Non-pigmented ciliary epithelial cell (primary cell): ENCODE measurements at regions not wholly inside any gene's neighbourhood (a gene's known extent, or its start where the extent isn't known, plus 50 kb on each side); places are given as distances from the start of the nearest gene placed in this dataset.
"Not testable (repeated sequence)": the region's sequence is repeated elsewhere in the genome, so short reads cannot be mapped to it uniquely, and the experiment has no call there.

Source experiments
- DNase-seq: peaks from one replicate; pipeline ENCODE4 v3.0.0-alpha.2; 2010; ENCODE audit warnings: low read depth

DNA sequence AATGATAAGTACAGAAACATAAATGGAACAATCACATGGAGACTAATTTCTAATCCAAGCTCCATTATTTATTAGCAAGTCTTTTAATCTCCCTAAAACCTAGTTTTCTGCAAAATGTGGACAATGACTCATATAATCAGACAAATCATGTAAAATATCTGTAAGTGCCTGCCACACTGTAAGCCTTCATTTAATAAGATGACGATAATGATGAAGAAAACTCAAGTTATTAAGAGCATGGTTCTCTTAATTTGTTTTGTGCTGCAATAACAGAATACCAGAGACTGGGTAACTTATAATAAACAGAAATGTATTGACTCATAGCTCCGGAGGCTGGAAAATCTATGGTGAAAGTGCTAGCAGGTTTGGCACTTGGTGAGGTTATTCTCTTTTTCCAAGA lies 535.3 kb upstream of the LRFN5 start:
- DNase-seq: no peak

DNA sequence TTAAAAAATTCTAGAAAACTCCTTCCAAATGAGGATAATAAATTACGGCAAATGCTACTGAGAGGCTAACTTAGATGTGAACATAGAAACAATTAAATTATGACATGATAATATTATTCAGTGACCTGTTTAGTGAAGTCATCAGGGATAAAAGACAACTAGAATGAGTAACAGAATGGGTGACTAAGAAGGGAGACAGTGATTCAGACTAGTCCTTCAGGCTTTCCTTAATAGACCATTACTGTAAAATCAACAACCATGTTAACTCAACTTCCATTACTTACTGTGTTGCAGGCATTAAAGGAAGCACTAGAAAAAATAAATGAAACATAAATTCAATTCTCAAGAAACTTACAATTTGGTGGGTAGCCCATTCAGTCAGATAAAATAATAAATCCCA lies 543.9 kb upstream of the LRFN5 start:
- DNase-seq: peak; percentile 5

DNA sequence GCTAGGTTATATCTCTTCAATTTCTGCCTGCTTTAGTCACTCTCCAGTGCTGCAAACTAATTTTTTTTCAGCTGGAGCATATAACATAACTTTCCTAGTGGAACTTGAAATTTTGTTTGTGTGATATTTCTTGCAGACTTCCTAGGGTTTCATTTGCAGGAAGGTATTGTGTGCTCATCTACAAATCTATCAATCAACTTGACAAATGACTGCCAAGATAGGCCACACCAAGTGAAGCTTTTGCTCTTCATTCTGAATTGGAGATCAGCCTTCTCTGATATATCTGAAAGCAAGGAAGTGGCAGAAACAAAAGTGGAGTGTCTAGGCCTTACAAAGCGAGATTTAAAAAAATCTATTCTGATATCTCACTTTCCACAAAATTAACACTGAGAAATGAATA lies 551.1 kb upstream of the LRFN5 start:
- no peak for DNase-seq

DNA sequence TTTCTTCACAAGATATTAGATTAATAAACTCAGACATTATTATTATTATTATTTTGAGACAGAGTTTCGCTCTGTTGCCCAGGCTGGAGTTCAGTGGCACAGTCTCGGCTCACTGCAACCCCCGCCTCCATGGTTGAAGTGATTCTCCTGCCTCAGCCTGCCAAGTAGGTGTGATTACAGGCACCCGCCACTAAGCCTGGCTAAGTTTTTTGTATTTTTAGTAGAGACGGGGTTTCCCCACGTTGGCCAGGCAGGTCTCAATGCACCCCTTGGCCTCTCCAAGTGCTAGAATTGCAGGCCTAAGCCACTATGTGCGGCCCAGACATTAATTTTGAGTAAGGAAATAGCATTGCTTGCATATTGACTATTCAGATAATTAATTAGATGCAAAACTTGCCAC lies 554.9 kb upstream of the LRFN5 start:
- no peak for DNase-seq

DNA sequence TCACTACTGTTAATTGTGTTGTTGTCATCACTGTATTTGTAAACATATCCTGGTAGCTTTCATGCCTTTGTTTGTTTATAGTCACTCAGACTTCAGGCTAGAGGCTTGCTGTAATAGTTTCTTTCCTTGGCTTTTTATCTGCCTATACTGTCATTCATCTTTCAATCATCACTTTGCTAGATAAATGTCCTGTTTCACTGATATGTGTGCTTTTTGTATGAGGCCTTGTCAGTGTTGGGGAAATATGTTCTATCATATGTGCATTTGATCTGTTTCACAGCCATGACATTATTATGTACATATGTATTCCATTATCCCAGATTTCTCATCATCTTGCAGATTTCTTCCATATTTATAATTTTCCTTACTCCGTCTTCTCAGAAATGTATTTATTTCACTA lies 558.9 kb upstream of the LRFN5 start:
- DNase-seq: no peak

DNA sequence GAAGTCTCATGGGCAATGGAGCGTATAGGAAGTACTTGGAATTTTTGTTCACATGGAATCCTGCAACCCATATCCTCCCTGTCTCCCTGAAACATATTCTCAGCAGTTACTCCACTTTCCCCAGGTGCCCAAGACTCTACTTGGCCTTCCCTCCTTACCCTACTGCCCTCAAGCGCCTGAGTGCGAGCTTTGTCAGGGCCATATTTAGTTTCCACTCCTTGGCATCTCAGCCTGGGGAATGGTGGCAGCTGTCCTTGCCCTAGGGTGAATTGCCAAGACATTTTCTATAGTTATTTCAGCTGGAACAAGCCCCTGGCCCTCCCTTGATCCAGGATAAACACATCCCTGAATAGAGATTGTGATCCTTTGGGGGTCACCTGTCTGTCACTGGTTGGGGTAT lies 569.3 kb upstream of the LRFN5 start:
- no peak for DNase-seq

DNA sequence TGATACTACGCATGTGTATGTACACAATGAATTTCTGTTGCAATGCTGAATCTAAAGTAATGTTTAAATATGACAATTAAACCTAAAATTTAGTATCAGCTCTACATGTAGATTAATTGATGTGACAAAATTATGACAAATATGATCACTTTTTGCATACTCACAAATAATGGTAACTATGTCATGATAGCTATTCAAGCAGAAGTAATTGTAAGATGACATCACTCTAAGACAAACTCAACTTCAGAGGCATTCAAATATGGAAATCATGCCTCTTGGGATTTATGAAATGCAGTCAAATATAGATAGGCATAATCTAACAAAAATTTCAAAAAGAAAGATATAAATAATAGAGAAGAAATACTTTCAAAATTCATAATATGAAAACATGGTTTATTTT lies 571.7 kb upstream of the LRFN5 start:
- DNase-seq: no peak

DNA sequence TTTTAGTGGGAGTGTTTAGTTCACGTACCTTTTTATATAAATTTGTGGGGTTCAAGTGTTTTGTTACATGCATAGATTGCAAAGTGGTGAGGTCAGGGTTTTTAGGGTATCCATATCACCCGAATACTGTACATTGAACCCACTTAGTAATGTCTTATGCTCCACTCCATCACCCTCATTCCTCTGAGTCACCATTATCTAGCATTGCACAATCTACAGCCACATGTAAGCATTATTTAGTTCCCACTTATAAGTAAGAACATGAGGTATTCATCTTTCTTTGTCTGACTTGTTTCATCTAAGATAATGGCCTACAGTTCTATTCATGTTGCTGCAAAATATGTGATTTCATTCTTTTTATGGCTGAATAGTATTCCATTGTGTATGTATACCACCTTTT lies 583.7 kb upstream of the LRFN5 start:
- DNase-seq: peak; percentile 24

DNA sequence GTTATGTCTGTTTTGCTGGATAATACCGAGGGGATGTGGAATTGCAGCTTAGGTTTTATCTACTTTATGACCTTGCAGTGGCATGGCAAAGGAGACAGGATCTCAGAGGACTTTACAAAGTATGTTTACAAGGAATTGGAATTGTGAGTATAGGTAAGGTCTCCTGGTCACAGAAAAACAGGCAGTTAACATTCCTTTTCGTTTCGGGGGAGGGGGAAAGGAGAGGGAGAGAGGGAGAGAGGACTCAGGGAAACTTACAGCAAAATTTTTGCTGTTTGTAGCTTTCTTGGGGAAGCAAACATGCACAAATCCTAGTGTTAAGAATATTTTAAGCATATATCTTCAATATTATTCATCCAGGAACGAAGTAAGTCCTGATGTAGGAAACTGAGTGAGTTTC lies 590.5 kb upstream of the LRFN5 start:
- no peak for DNase-seq

DNA sequence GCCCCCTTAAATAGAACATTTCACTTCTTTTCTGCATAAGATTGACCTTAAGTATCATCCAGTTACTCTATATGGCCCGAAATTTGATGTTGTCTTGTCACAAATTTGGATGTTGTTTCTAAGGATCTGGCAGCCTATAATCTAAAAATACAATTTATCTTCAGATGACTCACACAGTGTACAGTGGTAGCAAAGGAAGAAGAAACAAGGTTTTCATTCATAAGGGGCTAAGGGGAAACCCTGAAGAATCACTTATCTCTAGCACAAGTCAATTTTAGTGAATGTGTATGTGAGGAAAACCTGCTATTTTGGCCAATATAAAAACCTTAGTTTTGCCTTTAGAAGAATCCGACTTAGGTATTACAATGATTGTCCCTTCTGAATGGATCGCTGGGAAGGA lies 606.3 kb upstream of the LRFN5 start:
- DNase-seq: no peak

DNA sequence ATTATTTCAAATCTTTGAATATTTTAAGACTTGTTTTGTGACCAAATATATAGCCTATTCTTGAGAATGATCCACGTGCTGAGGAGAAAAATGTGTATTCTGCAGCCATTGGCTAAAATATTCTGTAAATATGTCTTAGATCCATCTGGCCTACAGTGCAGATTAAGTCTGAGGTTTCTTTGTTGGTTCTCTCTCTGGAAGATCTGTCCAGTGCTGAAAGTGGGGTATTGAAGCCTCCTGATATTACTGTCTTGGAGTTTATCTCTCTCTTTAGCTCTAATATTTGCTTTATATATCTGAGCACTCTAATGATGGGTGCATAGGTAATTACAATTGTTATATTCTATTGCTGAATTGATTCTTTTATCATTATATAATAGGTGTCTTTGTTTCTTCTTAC lies 617.4 kb upstream of the LRFN5 start:
- DNase-seq: no peak

DNA sequence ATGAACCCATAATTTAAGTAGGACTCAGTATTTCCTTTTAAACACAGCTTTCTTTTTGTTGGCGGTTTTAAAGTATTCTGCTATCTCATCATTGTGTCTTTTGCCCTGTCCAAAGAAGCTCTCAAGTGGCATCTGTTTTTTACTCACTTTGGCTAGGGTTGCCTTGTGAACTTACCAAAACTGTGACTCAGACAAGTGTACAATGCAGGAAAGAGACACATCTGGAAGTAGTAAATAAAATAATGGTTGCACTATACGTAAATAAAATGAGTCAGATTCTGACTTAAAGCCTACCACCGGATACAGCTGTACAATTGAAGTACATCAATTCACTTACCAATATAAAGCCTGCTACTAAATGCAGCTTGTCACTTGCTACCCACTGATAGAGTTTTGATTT lies 619.2 kb upstream of the LRFN5 start:
- no peak for DNase-seq

DNA sequence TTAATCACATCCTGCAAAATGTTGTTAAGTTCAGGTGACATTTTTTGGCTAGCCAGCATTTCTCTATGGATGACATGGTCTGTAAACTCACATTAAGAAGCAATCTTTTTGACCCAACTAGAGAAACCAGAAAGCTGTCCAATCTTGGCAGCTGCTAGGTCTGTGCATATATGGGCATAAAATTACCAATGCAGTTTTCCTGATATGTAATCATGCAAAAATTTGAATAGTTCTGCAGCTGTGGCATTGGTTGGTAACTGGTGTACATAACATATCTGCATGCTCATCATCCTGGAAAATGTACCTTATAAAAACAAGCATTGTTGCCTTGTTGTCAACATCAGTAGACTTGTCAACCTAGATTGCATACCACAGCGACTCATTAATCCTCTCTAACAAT lies 620.0 kb upstream of the LRFN5 start:
- DNase-seq: no peak

DNA sequence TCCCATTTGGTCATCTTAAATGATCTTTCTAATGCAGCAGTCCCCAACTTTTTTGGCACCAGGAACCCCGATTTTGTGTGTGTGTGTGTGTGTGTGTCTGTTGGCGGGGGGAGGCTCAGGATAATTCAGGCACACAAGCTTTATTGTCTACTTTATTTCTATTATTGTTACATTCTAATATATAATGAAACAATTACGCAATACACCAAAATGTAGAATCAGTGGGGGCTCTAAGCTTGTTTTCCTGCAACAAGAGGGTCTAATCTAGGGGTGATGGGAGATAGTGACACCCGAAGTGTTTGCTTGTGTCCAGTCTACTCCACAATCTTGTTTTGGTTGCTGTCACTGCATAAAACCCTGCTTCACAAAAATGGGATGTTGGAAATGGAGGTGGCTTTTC lies 621.1 kb upstream of the LRFN5 start:
- no peak for DNase-seq

DNA sequence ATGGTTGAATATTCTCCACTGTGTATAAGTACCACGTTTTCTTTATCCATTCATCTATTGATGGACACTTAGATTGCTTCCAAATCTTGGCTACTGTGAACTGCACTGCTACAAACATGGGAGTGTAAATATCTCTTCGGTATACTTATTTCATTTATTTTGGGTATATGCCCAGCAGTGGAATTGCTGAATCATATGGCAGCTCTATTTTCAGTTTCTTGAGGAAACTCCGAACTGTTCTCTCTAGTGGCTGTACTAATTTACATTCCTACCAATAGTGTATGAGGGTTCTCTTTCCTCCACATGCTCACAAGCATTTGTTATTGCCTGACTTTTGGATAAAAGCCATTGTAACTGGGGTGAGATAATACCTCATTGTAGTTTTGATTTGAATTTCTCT lies 623.1 kb upstream of the LRFN5 start:
- no peak for DNase-seq

DNA sequence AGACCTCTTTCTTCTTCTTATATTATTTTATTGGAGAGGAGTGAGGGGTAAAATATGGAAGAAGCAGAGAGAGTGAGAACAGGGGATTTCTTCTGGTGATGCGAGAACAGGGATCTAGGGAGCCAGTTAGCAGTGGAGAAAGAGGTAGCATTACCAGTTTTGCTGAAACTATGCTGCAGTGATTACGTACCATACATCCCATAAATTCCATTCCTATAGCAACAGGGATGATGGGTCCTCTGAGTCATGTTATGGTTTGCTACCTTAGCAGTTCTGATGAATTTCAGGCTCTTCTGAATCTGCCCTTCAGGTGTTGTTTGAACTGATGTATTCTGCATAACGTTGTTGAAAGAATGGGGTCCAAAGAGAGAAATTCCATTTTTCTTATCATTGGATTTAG lies 625.4 kb upstream of the LRFN5 start:
- DNase-seq: no peak

DNA sequence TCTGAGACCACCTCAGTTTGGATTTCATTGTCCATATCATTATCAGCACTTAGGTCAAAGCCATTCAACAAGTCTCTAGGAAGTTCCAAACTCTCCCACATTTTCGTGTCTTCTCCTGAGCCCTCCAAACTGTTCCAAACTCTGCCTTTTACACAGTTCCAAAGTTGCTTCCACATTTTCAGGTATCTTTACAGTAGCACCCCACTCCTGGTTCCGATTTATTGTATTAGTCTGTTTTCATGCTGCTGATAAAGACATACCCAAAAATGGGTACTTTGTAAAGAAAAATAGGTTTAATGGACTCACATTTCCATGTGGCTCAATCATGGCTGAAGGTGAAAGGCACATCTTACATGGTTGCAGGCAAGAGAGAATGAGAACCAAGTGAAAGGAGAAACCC lies 646.4 kb upstream of the LRFN5 start:
- DNase-seq: not testable (repeated sequence)

DNA sequence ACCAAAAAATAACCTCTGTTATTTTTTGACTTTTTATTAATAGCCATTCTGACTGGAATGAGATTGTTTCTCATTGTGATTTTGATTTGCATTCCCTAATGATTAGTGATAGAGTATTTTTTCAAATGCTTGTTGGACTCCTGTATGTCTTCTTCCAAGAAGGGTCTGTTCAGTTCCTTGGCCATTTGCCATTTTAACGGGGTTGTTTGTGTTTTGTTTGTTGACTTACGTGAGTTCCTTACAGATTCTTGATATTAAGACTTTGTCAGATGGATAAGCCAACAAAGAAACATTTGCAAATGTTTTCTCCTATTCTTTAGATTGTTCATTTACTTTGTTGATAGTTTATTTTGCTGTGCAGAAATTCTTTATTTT lies 651.6 kb upstream of the LRFN5 start:
- DNase-seq: no peak

DNA sequence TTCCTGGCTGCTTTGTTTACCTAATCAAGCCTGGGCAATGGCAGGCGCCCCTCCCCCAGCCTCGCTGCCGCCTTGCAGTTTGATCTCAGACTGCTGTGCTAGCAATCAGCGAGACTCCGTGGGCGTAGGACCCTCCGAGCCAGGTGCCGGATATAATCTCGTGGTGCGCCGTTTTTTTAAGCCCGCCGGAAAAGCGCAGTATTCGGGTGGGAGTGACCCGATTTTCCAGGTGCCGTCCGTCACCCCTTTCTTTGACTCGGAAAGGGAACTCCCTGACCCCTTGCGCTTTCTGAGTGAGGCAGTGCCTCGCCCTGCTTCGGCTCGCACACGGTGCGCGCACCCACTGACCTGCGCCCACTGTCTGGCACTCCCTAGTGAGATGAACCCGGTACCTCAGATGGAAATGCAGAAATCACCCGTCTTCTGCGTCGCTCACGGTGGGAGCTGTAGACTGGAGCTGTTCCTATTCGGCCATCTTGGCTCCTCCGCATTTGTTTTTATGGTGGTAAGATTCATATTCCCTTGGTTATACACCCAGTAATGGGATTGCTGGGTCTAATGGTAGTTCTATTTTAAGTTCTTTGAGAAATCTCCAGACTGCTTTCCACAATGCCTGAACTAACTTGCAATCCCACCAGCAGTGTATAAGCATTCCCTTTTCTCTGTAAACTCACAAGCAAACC lies 652.1 kb upstream of the LRFN5 start:
- not testable (repeated sequence) for DNase-seq

DNA sequence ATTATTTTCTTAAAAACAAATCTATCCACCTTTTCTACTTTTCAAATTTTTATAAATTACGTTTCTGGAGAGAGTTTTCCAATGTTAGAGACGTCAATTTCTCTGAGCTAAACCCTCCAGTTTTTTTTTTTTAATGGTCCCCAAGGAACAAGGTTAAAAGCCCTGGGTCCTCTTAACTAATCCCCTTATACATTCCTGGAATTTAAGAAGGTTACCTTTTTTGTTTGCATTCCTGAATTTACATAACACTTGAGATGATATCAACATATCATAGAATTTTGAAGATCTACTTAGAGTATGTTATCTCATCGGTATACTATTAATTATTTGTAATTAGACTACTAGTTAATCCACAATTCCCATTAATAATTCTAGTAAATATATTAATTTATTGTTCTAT lies 662.2 kb upstream of the LRFN5 start:
- DNase-seq: no peak

DNA sequence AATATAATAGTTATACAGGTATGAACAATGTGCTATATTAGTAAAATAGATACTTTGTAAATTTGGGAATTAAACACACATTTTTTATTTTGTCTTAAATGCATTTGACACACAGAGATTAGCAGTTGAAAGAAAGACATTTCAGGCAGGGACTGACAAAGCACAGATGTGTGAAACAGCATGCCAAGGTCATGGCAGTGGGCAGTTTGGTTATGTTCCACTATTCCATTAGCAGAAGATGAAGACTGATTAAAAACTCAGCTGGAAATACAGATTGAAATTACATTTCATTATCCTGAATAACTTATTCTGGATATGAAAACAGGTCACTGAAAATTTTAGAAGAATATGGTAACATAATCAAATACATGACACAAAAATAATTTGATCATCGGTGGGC lies 669.8 kb upstream of the LRFN5 start:
- no peak for DNase-seq

DNA sequence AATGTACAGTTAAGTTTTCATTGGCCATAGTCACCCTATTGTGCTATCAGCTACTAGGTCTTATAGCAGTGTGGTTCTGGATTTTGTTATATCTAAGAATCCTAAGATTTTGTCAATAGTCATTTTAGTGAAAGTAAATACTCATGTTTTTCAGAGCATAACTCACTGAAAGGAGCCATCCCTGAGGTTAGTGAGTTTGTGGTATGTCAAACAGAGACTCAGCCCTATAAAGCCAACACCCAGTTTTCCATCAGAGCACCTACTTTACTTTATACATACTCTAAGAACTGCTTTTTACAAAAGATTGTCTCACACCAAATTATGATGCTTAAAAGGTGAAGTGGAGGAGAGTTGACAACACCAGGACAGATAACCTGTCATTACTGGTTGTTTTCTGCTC lies 686.3 kb upstream of the LRFN5 start:
- no peak for DNase-seq

DNA sequence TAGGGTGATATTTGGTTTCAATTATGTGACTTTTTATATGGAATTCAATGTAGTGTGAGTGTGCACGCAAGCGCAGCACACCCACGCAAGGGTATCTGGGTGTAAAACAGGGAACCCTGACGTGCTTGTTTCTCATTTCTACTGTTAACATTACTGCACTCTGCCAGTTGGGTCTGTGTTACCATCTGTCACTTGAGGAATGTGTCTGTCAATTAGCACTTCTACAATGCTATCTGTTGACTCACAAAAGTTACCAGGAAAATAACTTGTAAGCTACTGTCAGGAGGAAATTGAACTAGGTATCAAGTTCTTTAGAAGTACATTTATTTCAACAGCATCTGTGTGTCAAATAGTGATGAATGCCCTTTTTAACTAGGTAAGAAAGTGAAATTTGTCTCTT lies 695.5 kb upstream of the LRFN5 start:
- no peak for DNase-seq

DNA sequence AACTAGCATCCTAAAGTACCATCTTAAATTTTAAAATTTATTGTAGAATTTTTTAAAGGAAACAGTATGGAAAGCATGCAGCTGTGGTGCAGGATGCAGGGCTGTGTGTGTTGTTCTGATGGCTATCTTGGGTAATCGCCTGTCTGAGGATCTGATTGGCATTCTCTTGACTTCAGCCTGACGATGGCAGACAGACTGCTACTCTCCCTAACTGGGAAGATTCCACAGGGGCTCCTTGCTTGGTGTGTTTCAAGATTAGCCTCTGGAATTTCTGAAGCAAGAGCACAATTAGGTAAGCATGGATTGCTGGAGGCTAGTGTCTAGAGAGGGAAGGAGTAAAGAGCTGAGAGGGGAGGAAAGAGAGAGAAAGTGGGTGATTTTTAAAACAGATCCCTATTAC lies 696.8 kb upstream of the LRFN5 start:
- DNase-seq: no peak

DNA sequence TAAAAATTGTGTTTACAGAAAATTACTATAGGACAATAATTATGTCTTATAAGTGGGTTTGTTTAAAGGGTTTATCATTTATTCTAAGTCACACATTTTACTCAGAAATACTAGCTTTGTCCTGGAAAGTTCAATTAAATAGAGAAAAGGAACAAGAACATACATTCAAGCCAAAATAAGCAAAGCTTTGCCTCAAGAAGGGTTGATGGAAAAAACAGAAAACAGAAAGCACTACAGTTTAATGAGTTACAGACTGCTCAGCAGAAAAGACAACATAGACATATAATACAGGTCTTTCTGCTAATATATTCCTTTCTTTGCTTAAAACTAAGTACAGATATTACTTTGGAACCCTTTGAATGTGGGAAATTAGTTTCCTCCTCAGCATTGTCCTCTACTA lies 703.0 kb upstream of the LRFN5 start:
- no peak for DNase-seq
